H9 (cell line): ENCODE measurements at regions not wholly inside any gene's neighbourhood (a gene's known extent, or its start where the extent isn't known, plus 50 kb on each side); places are given as distances from the start of the nearest gene placed in this dataset.

Source experiments
- DNase-seq: peaks from one replicate; pipeline ENCODE4 v3.0.0-alpha.2; 2017
- H2AFZ ChIP-seq: one replicate; pipeline ENCODE4 v1.6.1; 2013; ENCODE audit warnings: mild to moderate bottlenecking, low read length, control low read depth, moderate library complexity
- H2AK5ac ChIP-seq: 2 replicates; pipeline ENCODE4 v1.6.1; 2013; ENCODE audit warnings: low read length, control low read depth, mixed read lengths; ENCODE audit not compliant: insufficient read length
- H2BK120ac ChIP-seq: one replicate; pipeline ENCODE4 v1.6.1; 2013; ENCODE audit warnings: low read depth, mild to moderate bottlenecking, low read length, control low read depth, inconsistent platforms; ENCODE audit not compliant: poor library complexity, severe bottlenecking
- H2BK12ac ChIP-seq: 2 replicates; pipeline ENCODE4 v1.6.1; 2013; ENCODE audit warnings: low read length, control low read depth, mixed read lengths, low read depth; ENCODE audit not compliant: insufficient read length
- H2BK15ac ChIP-seq: 2 replicates; pipeline ENCODE4 v1.6.1; 2013; ENCODE audit warnings: low read depth, low read length, control low read depth
- H2BK20ac ChIP-seq: one replicate; pipeline ENCODE4 v1.6.1; 2013; ENCODE audit warnings: low read depth, mild to moderate bottlenecking, low read length, control low read depth, inconsistent platforms; ENCODE audit not compliant: poor library complexity, severe bottlenecking
- H2BK5ac ChIP-seq: 2 replicates; pipeline ENCODE4 v1.6.1; 2013; ENCODE audit warnings: low read length, control low read depth, mixed read lengths; ENCODE audit not compliant: insufficient read length
- H3K14ac ChIP-seq: 2 replicates; pipeline ENCODE4 v1.6.1; 2013; ENCODE audit warnings: low read length, control low read depth; ENCODE audit not compliant: insufficient read depth
- H3K18ac ChIP-seq: 2 replicates; pipeline ENCODE4 v1.6.1; 2013; ENCODE audit warnings: low read depth, mild to moderate bottlenecking, mixed read lengths, low read length, control low read depth; ENCODE audit not compliant: insufficient read length
- H3K23ac ChIP-seq: 2 replicates; pipeline ENCODE4 v1.6.1; 2013; ENCODE audit warnings: low read length, control low read depth, mixed read lengths, low read depth; ENCODE audit not compliant: insufficient read length
- H3K23me2 ChIP-seq: 2 replicates; pipeline ENCODE4 v1.6.1; 2013; ENCODE audit warnings: low read depth, mild to moderate bottlenecking, mixed read lengths, low read length, control low read depth; ENCODE audit not compliant: insufficient read length, poor library complexity, severe bottlenecking
- H3K27ac ChIP-seq: 2 replicates; pipeline ENCODE4 v1.5.1; 2013; ENCODE audit warnings: low read length, control low read depth, mixed read lengths, low read depth; ENCODE audit not compliant: insufficient read length
- H3K27me3 ChIP-seq: 2 replicates; pipeline ENCODE4 v1.6.1; 2013; ENCODE audit warnings: low read length, control low read depth, inconsistent platforms; ENCODE audit not compliant: insufficient read depth
- H3K4ac ChIP-seq: 2 replicates; pipeline ENCODE4 v1.6.1; 2013; ENCODE audit warnings: low read depth, mild to moderate bottlenecking, control low read depth, inconsistent platforms, low read length, moderate library complexity
- H3K4me1 ChIP-seq: 2 replicates; pipeline ENCODE4 v1.6.1; 2013; ENCODE audit warnings: low read length, control low read depth, inconsistent platforms; ENCODE audit not compliant: insufficient read depth
- H3K4me2 ChIP-seq: 2 replicates; pipeline ENCODE4 v1.6.1; 2013; ENCODE audit warnings: low read length, control low read depth, mixed read lengths; ENCODE audit not compliant: insufficient read length, insufficient read depth
- H3K56ac ChIP-seq: 2 replicates; pipeline ENCODE4 v1.6.1; 2013; ENCODE audit warnings: low read depth, mild to moderate bottlenecking, mixed read lengths, low read length, control low read depth; ENCODE audit not compliant: insufficient read length
- H3K79me1 ChIP-seq: 2 replicates; pipeline ENCODE4 v1.6.1; 2013; ENCODE audit warnings: low read depth, mild to moderate bottlenecking, moderate library complexity, low read length, control low read depth, inconsistent platforms; ENCODE audit not compliant: insufficient read depth, poor library complexity, severe bottlenecking
- H3K79me2 ChIP-seq: 2 replicates; pipeline ENCODE4 v1.6.1; 2013; ENCODE audit warnings: low read length, control low read depth, inconsistent platforms; ENCODE audit not compliant: insufficient read depth
- H3K9ac ChIP-seq: 2 replicates; pipeline ENCODE4 v1.6.1; 2013; ENCODE audit warnings: low read length, control low read depth, mixed read lengths; ENCODE audit not compliant: insufficient read length; ENCODE audit errors: extremely low read depth
- H3K9me3 ChIP-seq: one replicate; pipeline ENCODE4 v1.6.1; 2013; ENCODE audit warnings: low read depth, low read length, inconsistent platforms; ENCODE audit not compliant: control insufficient read depth
- H3T11ph ChIP-seq: one replicate; pipeline ENCODE4 v1.6.1; 2013; ENCODE audit warnings: mild to moderate bottlenecking, low read length, control low read depth, inconsistent platforms
- H4K20me1 ChIP-seq: one replicate; pipeline ENCODE4 v1.6.1; 2013; ENCODE audit not compliant: control insufficient read depth, insufficient read length, insufficient read depth
- H4K5ac ChIP-seq: 2 replicates; pipeline ENCODE4 v1.6.1; 2013; ENCODE audit warnings: low read depth, mild to moderate bottlenecking, mixed read lengths, low read length, control low read depth; ENCODE audit not compliant: insufficient read length
- H4K8ac ChIP-seq: replicated peaks from 2 replicates; pipeline ENCODE4 v1.6.1; 2013; ENCODE audit warnings: low read length, control low read depth, mixed read lengths, low read depth; ENCODE audit not compliant: insufficient read length
- H4K91ac ChIP-seq: 2 replicates; pipeline ENCODE4 v1.6.1; 2013; ENCODE audit warnings: low read depth, mild to moderate bottlenecking, moderate library complexity, mixed read lengths, low read length, control low read depth; ENCODE audit not compliant: insufficient read length
- H3K27ac Mint-ChIP-seq, 3 experiments: 2 replicates in 2 of 3; 3 replicates in 1 of 3; pipeline ENCODE4 v1.8.0; 2020 to 2021; ENCODE audit warnings: mixed read lengths in 3 of 3, mild to moderate bottlenecking in 1 of 3, moderate library complexity in 1 of 3
- H3K27me3 Mint-ChIP-seq: 2 replicates; pipeline ENCODE4 v1.8.0; 2021; ENCODE audit warnings: low read depth, mild to moderate bottlenecking, moderate library complexity, mixed read lengths
- H3K36me3 Mint-ChIP-seq, 3 experiments: 2 replicates in 2 of 3; 3 replicates in 1 of 3; pipeline ENCODE4 v1.8.0; 2020 to 2021; ENCODE audit warnings: low read depth in 3 of 3, mixed read lengths in 3 of 3; ENCODE audit not compliant: insufficient read depth in 1 of 3
- H3K4me1 Mint-ChIP-seq, 2 experiments: 2 replicates each; pipeline ENCODE4 v1.8.0; 2020; ENCODE audit warnings: mixed read lengths in 2 of 2
- H3K4me3 Mint-ChIP-seq, 2 experiments: 2 replicates in 1 of 2; 3 replicates in 1 of 2; pipeline ENCODE4 v1.8.0; 2020 to 2021; ENCODE audit warnings: mild to moderate bottlenecking in 2 of 2, mixed read lengths in 2 of 2, moderate library complexity in 1 of 2
- H3K9me3 Mint-ChIP-seq, 2 experiments: 2 replicates in 1 of 2; 3 replicates in 1 of 2; pipeline ENCODE4 v1.8.0; 2020; ENCODE audit warnings: mild to moderate bottlenecking in 2 of 2, mixed read lengths in 2 of 2, moderate library complexity in 1 of 2
- WGBS: extraction: QIAGEN DNeasy Blood & Tissue Kit; methylation state at CpG from one replicate; pipeline ENCODE4 v1.1.7; 2013; ENCODE audit warnings: missing lambda C conversion rate, low lambda C conversion rate, mixed read lengths; ENCODE audit not compliant: insufficient read length; ENCODE audit errors: extremely low coverage; 5-methylcytosine and 5-hydroxymethylcytosine counted together
- TF ChIP-seq, protein P1 (sequence below): fragments of 200-600 bp; sonication (generic); conservative IDR thresholded peaks from 3 replicates; pipeline ENCODE4 v1.8.0; 2021; ENCODE audit warnings: antibody characterized with exemption, mild to moderate bottlenecking

DNA sequence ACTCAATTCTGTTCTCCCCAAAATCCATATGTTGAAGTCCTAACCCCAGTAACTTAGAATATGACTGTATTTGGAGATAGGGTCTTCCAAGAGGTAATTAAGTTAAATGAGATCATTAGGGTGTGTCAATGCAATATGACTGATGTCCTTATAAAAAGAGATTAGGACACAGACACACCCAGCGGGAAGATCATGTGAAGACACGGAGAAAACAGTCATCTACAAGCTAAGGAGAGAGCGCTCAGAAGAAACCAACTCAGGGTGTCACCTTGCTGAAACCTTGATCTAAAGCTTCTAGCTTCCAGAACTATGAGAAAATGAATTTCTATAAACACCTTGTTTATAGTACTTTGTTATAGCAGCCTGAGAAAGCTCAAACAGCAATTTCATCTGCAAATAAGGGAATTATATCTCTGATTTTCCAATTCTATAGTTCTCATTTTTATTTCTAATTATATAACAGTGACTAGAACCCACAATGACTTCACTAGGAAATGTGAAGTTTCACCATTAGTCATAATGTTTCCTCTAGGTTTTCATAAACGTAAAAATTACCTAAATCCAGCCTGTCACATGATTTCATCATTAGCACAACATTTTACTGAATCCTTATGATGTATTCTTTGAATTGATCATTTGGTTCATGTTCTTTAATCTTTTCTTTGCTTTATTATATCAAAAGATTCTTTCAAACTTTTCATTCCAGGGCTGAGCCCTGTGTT lies 459.1 kb upstream of the MDFIC2 start:
- Histone ChIP-seq H3K79me2 (no peaks in the 10 kb centered on the region), H3K9ac (no peak overlapping the region), H3T11ph (no peak overlapping the region), H3K23me2 (no peaks in the 10 kb centered on the region), H4K5ac (no peak overlapping the region), H3K4me2 (no peak overlapping the region), H2BK12ac (no peak overlapping the region), H2BK120ac (no peak overlapping the region), H2AFZ (no peak overlapping the region), H3K4me1 (no peaks in the 10 kb centered on the region; the same call in 1 of the 2 replicates), H3K14ac (no peak overlapping the region), H3K9me3 (no peaks in the 10 kb centered on the region), H4K8ac (no peak overlapping the region), H3K56ac (no peak overlapping the region), H2BK5ac (no peak overlapping the region), H2AK5ac (no peak overlapping the region), H3K23ac (no peak overlapping the region), H4K20me1 (no peaks in the 10 kb centered on the region), H4K91ac (no peak overlapping the region), H2BK15ac (no peak overlapping the region), H3K27me3 (no peaks in the 10 kb centered on the region), H3K79me1 (no peaks in the 10 kb centered on the region), H2BK20ac (no peak overlapping the region), H3K18ac (no peak overlapping the region), H3K4ac (no peak overlapping the region), H3K27ac (no peak overlapping the region)
- no peaks in the 10 kb centered on the region for H3K9me3 Mint-ChIP-seq
- no peak overlapping the region for H3K27ac Mint-ChIP-seq
- no CpG with 5 or more reads among the region's 4 CpGs for WGBS
- TF ChIP-seq, protein P1, sequence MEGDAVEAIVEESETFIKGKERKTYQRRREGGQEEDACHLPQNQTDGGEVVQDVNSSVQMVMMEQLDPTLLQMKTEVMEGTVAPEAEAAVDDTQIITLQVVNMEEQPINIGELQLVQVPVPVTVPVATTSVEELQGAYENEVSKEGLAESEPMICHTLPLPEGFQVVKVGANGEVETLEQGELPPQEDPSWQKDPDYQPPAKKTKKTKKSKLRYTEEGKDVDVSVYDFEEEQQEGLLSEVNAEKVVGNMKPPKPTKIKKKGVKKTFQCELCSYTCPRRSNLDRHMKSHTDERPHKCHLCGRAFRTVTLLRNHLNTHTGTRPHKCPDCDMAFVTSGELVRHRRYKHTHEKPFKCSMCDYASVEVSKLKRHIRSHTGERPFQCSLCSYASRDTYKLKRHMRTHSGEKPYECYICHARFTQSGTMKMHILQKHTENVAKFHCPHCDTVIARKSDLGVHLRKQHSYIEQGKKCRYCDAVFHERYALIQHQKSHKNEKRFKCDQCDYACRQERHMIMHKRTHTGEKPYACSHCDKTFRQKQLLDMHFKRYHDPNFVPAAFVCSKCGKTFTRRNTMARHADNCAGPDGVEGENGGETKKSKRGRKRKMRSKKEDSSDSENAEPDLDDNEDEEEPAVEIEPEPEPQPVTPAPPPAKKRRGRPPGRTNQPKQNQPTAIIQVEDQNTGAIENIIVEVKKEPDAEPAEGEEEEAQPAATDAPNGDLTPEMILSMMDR = no peak
- DNase-seq = no peak
- H3K36me3 Mint-ChIP-seq = no peaks in the 10 kb centered on the region
- no peaks in the 10 kb centered on the region for H3K27me3 Mint-ChIP-seq
- H3K4me1 Mint-ChIP-seq = peaks cover 16 to 19% of the 10 kb centered on the region in 2 experiments
- H3K4me3 Mint-ChIP-seq = no peak overlapping the region
